ENCODE measurements at regions not wholly inside any gene's neighbourhood (a gene's known extent, or its start where the extent isn't known, plus 50 kb on each side); places are given as distances from the start of the nearest gene placed in this dataset.
A peak's percentile ranks its signal among the peaks of the same experiment; 100 is the strongest.

- Histone ChIP-seq H3K4me3 (replicated peaks in 1 of 2; ENCODE audit: low read depth in 1 of 2, low read length in 2 of 2) (no peak overlapping the region), H3K27ac (ENCODE audit: low read depth, low read length) (no peak overlapping the region), H4K20me1 (ENCODE audit: insufficient read depth) (no peaks in the 10 kb centered on the region), H3K9ac (ENCODE audit: low read length) (no peak overlapping the region), H3K79me2 (ENCODE audit: insufficient read depth, low read length) (no peaks in the 10 kb centered on the region), H3K9me2 (ENCODE audit: insufficient read depth) (no peaks in the 10 kb centered on the region), H3K27me3 (ENCODE audit: insufficient read depth, low read length) (no peaks in the 10 kb centered on the region), H3K36me3 (ENCODE audit: control insufficient read depth in 1 of 2, insufficient read depth in 2 of 2, low read length in 2 of 2) (no peaks in the 10 kb centered on the region), H2AFZ (ENCODE audit: low read depth, low read length, poor library complexity, severe bottlenecking) (no peak overlapping the region), H3K4me1 (ENCODE audit: control insufficient read depth in 1 of 2, insufficient read depth in 2 of 2, low read length in 2 of 2) (no peaks in the 10 kb centered on the region), H3K4me2 (ENCODE audit: low read length) (no peak overlapping the region), H3K9me3 (ENCODE audit: control insufficient read depth in 1 of 2, insufficient read depth in 1 of 2, low read depth in 1 of 2, low read length in 2 of 2) (no peaks in the 10 kb centered on the region)
- ChIA-PET CTCF (interaction anchor here (0.6 to 2.2 kb wide), 11 partner anchors 10 to 561 kb away, joined by 3 to 24 read pairs (median 4); partner anchors contain the start of gene TCTN3), POLR2A (no interaction called here), RAD21 (ENCODE audit: low non-redundant PET in 1 of 2, low total read pairs in 2 of 2, uncharacterized antibody in 2 of 2, unreplicated experiment in 2 of 2) (interaction anchor here in 1 of 2 experiments (0.5 kb wide), 1 partner anchor 953 kb away, joined by 3 read pairs; no protein-coding TSS in a partner anchor)
- ATAC-seq (peak; percentile 96), DNase-seq (ENCODE audit: low read depth, low spot score) (peak; percentile 82)
- intact Hi-C loops (cut with micrococcal nuclease) = loop anchor here (1.0 kb wide), 3 partner anchors 110 to 468 kb away; no protein-coding TSS in a partner anchor
- BruUV-seq (replicated peaks) = no TSS peak
- TF ChIP-seq RAD21 (IDR thresholded peaks at IDR 0.05; ENCODE audit: low read depth) (peak; percentile 87), ZNF274 (IDR thresholded peaks at IDR 0.05; ENCODE audit: low read depth, low read length) (no peak), FOSL1 (IDR thresholded peaks at IDR 0.05; ENCODE audit: low read depth) (no peak), SP1 (IDR thresholded peaks at IDR 0.05; ENCODE audit: low read depth) (no peak), REST (IDR thresholded peaks at IDR 0.05; ENCODE audit: low read depth) (no peak), POLR2AphosphoS5 (IDR thresholded peaks at IDR 0.05; ENCODE audit: low read depth, low read length) (0 out of 2 replicates have a peak, but pooled peaks have one; percentile 22), TCF7L2 (IDR thresholded peaks at IDR 0.05; ENCODE audit: borderline replicate concordance, extremely low read depth, insufficient read depth, insufficient read length) (no peak), CBX3 (IDR thresholded peaks at IDR 0.05; ENCODE audit: low read depth) (peak; percentile 66; the same call in 1 of the 2 replicates), EZH2phosphoT487 (IDR thresholded peaks at IDR 0.05; ENCODE audit: borderline replicate concordance) (no peak), CEBPB (IDR thresholded peaks at IDR 0.05; ENCODE audit: low read depth) (no peak), ZBTB33 (IDR thresholded peaks at IDR 0.05; ENCODE audit: extremely low read depth, insufficient replicate concordance, low read length) (no peak), YY1 (IDR thresholded peaks at IDR 0.05; ENCODE audit: extremely low read depth, insufficient replicate concordance, low read depth, low read length) (no peak), ATF3 (IDR thresholded peaks at IDR 0.05) (no peak), ZFX (IDR thresholded peaks at IDR 0.05) (no peak), POLR2A (IDR thresholded peaks at IDR 0.05; ENCODE audit: borderline replicate concordance, extremely low read depth, insufficient read depth, insufficient read length) (no peak), JUND (IDR thresholded peaks at IDR 0.05) (no peak), EZH2 (IDR thresholded peaks at IDR 0.05) (no peak), SRF (IDR thresholded peaks at IDR 0.05; ENCODE audit: low read depth) (no peak), ELF1 (IDR thresholded peaks at IDR 0.05; ENCODE audit: borderline replicate concordance, low read depth) (no peak), EGR1 (IDR thresholded peaks at IDR 0.05; ENCODE audit: low read depth) (no peak), SIN3A (IDR thresholded peaks at IDR 0.05; ENCODE audit: low read depth) (no peak)
Measured at GRCh38 chr10:95133016-95133752, 60.9 kb upstream of the ACSM6 start.

Data from HCT116 (cell line).